Upper lobe of right lung (tissue), 1 donor: ENCODE measurements at regions not wholly inside any gene's neighbourhood (a gene's known extent, or its start where the extent isn't known, plus 50 kb on each side); places are given as distances from the start of the nearest gene placed in this dataset.

ENCODE experiments used
- ATAC-seq: fragments of 200-7000 bp; cut with Tn5 transposase; one replicate; pipeline ENCODE4 v1.9.1; 2020; ENCODE audit warnings: mild to moderate bottlenecking, moderate library complexity
- DNase-seq: peaks from one replicate; pipeline ENCODE4 v3.0.0-alpha.2; 2020
- H3K27ac ChIP-seq: fragments of 200-600 bp; one replicate; pipeline ENCODE4 v1.8.0; 2022
- H3K27me3 ChIP-seq: fragments of 200-600 bp; one replicate; pipeline ENCODE4 v1.8.0; 2022; ENCODE audit warnings: mild to moderate bottlenecking
- H3K36me3 ChIP-seq: fragments of 200-600 bp; one replicate; pipeline ENCODE4 v1.8.0; 2022
- H3K4me1 ChIP-seq: fragments of 200-600 bp; one replicate; pipeline ENCODE4 v1.8.0; 2022
- H3K4me3 ChIP-seq: fragments of 200-600 bp; one replicate; pipeline ENCODE4 v1.8.0; 2022; ENCODE audit warnings: mild to moderate bottlenecking
- H3K9me3 ChIP-seq: fragments of 200-600 bp; one replicate; pipeline ENCODE4 v1.8.0; 2022
- intact Hi-C: fragments of 100-400 bp; cut with DNase I; formaldehyde crosslinking; loops from one replicate; pipeline ENCODE4 v1.11.0; 2022
- TF ChIP-seq, protein P1 (sequence below): fragments of 200-600 bp; IDR thresholded peaks from one replicate; pipeline ENCODE4 v1.8.0; 2022; ENCODE audit warnings: antibody characterized with exemption
- donor health status: DM: no; HTN: yes; CAD: no; lungs with severe emphysema.

- Histone ChIP-seq H3K9me3 (no peaks in the 10 kb centered on the region), H3K4me3 (no peak overlapping the region), H3K27me3 (no peaks in the 10 kb centered on the region), H3K27ac (no peak overlapping the region), H3K4me1 (peaks cover 26% of the 10 kb centered on the region), H3K36me3 (no peaks in the 10 kb centered on the region)
- TF ChIP-seq, protein P1, sequence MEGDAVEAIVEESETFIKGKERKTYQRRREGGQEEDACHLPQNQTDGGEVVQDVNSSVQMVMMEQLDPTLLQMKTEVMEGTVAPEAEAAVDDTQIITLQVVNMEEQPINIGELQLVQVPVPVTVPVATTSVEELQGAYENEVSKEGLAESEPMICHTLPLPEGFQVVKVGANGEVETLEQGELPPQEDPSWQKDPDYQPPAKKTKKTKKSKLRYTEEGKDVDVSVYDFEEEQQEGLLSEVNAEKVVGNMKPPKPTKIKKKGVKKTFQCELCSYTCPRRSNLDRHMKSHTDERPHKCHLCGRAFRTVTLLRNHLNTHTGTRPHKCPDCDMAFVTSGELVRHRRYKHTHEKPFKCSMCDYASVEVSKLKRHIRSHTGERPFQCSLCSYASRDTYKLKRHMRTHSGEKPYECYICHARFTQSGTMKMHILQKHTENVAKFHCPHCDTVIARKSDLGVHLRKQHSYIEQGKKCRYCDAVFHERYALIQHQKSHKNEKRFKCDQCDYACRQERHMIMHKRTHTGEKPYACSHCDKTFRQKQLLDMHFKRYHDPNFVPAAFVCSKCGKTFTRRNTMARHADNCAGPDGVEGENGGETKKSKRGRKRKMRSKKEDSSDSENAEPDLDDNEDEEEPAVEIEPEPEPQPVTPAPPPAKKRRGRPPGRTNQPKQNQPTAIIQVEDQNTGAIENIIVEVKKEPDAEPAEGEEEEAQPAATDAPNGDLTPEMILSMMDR = no peak
- ATAC-seq = no peak
- intact Hi-C loops = no loop called here
- no peak for DNase-seq
These were observed 629.0 kb upstream of the TBL1XR1 start for GRCh38 chr3:177826253-177826652.

- ATAC-seq (peak; percentile 29), DNase-seq (no peak)
- TF ChIP-seq, protein P1 = no peak
- intact Hi-C loops = no loop called here
- H3K27ac ChIP-seq = no peak overlapping the region
- H3K27me3 ChIP-seq = no peaks in the 10 kb centered on the region
- peaks cover 26% of the 10 kb centered on the region for H3K4me1 ChIP-seq
- no peaks in the 10 kb centered on the region for H3K36me3 ChIP-seq
- H3K4me3 ChIP-seq = no peak overlapping the region
- H3K9me3 ChIP-seq = no peaks in the 10 kb centered on the region
These were observed 630.4 kb upstream of the TBL1XR1 start for GRCh38 chr3:177827511-177828207.

DNA sequence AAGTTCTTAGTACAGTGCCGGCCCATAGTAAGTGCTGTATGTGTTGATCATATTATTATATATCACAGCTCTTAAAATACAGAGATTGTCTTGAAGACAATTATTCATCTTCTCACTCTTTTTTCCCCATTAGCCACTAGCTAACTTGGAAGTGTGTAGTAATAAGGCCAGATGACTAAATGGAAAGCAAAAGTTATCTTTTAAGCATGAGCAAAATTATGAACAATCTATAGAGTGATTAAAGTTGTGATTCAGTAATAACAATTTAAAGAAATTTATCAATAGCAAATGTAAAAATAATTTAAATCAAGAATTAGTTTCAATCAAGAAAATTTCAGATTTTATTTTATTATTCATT is 630.9 kb upstream of the TBL1XR1 start:
- Histone ChIP-seq H3K4me3 (no peak overlapping the region), H3K27me3 (no peaks in the 10 kb centered on the region), H3K36me3 (no peaks in the 10 kb centered on the region), H3K4me1 (peaks cover 30% of the 10 kb centered on the region), H3K9me3 (no peaks in the 10 kb centered on the region), H3K27ac (no peak overlapping the region)
- intact Hi-C loops = no loop called here
- DNase-seq (no peak), ATAC-seq (no peak)
- TF ChIP-seq, protein P1 = no peak

DNA sequence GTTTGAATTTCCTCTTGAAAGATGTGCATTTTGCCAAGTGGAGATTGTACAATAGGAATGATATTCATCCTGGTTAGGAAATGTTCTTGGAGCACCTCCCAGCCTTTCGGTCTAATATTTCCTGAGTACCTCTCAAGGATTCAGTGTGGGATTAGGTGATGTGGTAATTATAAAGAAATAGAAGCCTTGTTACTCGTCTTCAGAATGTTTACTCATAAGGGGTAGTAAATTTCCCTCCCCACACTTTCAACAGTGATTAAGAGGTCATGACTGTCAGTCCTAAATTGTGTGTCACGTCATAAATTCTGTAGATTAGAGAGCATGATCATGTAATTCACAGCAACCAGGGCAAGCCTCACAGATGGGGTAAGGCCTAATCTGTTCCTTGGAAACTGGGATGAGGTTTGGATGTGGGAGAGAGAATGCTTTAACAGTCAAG is 633.1 kb upstream of the TBL1XR1 start:
- Histone ChIP-seq H3K4me1 (peaks cover 24% of the 10 kb centered on the region), H3K27ac (peak overlapping the region; percentile 43), H3K9me3 (no peaks in the 10 kb centered on the region), H3K4me3 (no peak overlapping the region), H3K27me3 (no peaks in the 10 kb centered on the region), H3K36me3 (no peaks in the 10 kb centered on the region)
- DNase-seq (no peak), ATAC-seq (peak; percentile 68)
- TF ChIP-seq, protein P1 = no peak
- intact Hi-C loops = no loop called here

GRCh38 chr3:177831361-177831760 is 634.1 kb upstream of the TBL1XR1 start:
- DNase-seq = no peak
- Histone ChIP-seq H3K4me3 (no peak overlapping the region), H3K27me3 (no peaks in the 10 kb centered on the region), H3K4me1 (peaks cover 24% of the 10 kb centered on the region), H3K9me3 (no peaks in the 10 kb centered on the region), H3K36me3 (no peaks in the 10 kb centered on the region), H3K27ac (peak overlapping the region; percentile 43)
- intact Hi-C loops = no loop called here
- TF ChIP-seq, protein P1 = no peak
- ATAC-seq = no peak

DNA sequence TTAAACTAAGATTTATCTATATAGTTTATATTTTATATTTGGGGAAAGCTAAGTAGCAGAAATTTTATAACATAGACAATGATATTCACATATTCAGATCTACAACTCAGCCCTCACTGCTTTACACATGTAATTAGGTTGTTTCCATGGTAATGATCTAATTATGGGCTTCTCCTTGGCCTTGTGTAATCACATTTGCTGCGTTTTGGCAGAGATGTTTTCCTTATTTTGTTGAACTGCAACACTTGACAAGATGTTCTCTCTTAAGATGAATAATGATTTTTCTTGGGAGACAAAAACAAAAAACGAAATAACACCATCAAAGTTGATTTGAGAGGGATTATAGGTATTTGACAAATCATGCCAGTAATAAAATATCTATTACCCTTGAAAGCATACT is 635.6 kb upstream of the TBL1XR1 start:
- H3K4me1 ChIP-seq = peaks cover 24% of the 10 kb centered on the region
- TF ChIP-seq, protein P1 = no peak
- DNase-seq = no peak
- H3K9me3 ChIP-seq = no peaks in the 10 kb centered on the region
- H3K36me3 ChIP-seq = no peaks in the 10 kb centered on the region
- H3K4me3 ChIP-seq = no peak overlapping the region
- H3K27me3 ChIP-seq = no peaks in the 10 kb centered on the region
- intact Hi-C loops = no loop called here
- ATAC-seq = no peak
- no peak overlapping the region for H3K27ac ChIP-seq
